NCI-H446 treated with DMSO at 0.1 percent for 48 hours (cell line): ENCODE measurements at regions not wholly inside any gene's neighbourhood (a gene's known extent, or its start where the extent isn't known, plus 50 kb on each side); places are given as distances from the start of the nearest gene placed in this dataset.
"Not testable (repeated sequence)": the region's sequence is repeated elsewhere in the genome, so short reads cannot be mapped to it uniquely, and the experiment has no call there.

ENCODE experiments used
- DNase-seq: peaks from one replicate; lab custom pipeline; 2025; lab: John Stamatoyannopoulos, UW

- DNase-seq = no peak
These were observed 113.4 kb downstream of the FAM50B start for GRCh38 chr6:3962291-3963280.

GRCh38 chr6:3963426-3963825 lies 114.3 kb downstream of the FAM50B start:
- no peak for DNase-seq

GRCh38 chr6:3965071-3965718 lies 113.7 kb downstream of the FAM217A start:
- DNase-seq = no peak

- no peak for DNase-seq
These were observed 112.5 kb downstream of the FAM217A start for GRCh38 chr6:3966426-3966825.

- no peak for DNase-seq
These were observed 108.8 kb downstream of the FAM217A start for GRCh38 chr6:3970097-3970496.

- DNase-seq = not testable (repeated sequence)
These were observed 105.8 kb downstream of the FAM217A start for GRCh38 chr6:3973152-3973551.

GRCh38 chr6:3977875-3978711 lies 100.8 kb downstream of the FAM217A start:
- DNase-seq = peak; percentile 41

GRCh38 chr6:3978966-3979365 lies 100.0 kb downstream of the FAM217A start:
- DNase-seq = not testable (repeated sequence)

GRCh38 chr6:3981917-3982316 lies 97.0 kb downstream of the FAM217A start:
- no peak for DNase-seq

- DNase-seq = no peak
These were observed 95.2 kb downstream of the FAM217A start for GRCh38 chr6:3983778-3984177.

- DNase-seq = no peak
These were observed 94.4 kb downstream of the FAM217A start for GRCh38 chr6:3984494-3984893.

GRCh38 chr6:3986241-3986640 lies 92.7 kb downstream of the FAM217A start:
- no peak for DNase-seq

- DNase-seq = no peak
These were observed 91.9 kb downstream of the FAM217A start for GRCh38 chr6:3987053-3987452.

GRCh38 chr6:3987576-3987975 lies 91.4 kb downstream of the FAM217A start:
- DNase-seq = no peak

GRCh38 chr6:3990692-3991491 lies 88.0 kb downstream of the FAM217A start:
- peak; percentile 62 for DNase-seq

GRCh38 chr6:3991941-3992340 lies 87.0 kb downstream of the FAM217A start:
- DNase-seq = no peak

- no peak for DNase-seq
These were observed 82.6 kb downstream of the FAM217A start for GRCh38 chr6:3996349-3996748.

- no peak for DNase-seq
These were observed 81.7 kb downstream of the FAM217A start for GRCh38 chr6:3997177-3997770.

- DNase-seq = no peak
These were observed 78.9 kb downstream of the FAM217A start for GRCh38 chr6:3999800-4000661.

GRCh38 chr6:4004249-4004648 lies 74.7 kb downstream of the FAM217A start:
- no peak for DNase-seq
